LoVo (cell line): ENCODE measurements at regions not wholly inside any gene's neighbourhood (a gene's known extent, or its start where the extent isn't known, plus 50 kb on each side); places are given as distances from the start of the nearest gene placed in this dataset.

Experiments
- DNase-seq: peaks from one replicate; pipeline ENCODE4 v3.0.0-alpha.2; 2016; ENCODE audit warnings: low spot score

GRCh38 chr1:222171005-222171404, 376.9 kb downstream of the HHIPL2 start:
- DNase-seq, result no peak

- no peak for DNase-seq
These were observed 379.3 kb downstream of the HHIPL2 start for GRCh38 chr1:222168621-222169020.

GRCh38 chr1:222167896-222168295, 380.0 kb downstream of the HHIPL2 start:
- no peak for DNase-seq

- DNase-seq, result peak; percentile 9
These were observed 380.8 kb downstream of the HHIPL2 start for GRCh38 chr1:222167111-222167510.

- no peak for DNase-seq
These were observed 382.3 kb downstream of the HHIPL2 start for GRCh38 chr1:222165629-222166028.

GRCh38 chr1:222163895-222164294, 384.0 kb downstream of the HHIPL2 start:
- no peak for DNase-seq

- no peak for DNase-seq
These were observed 386.2 kb downstream of the HHIPL2 start for GRCh38 chr1:222161676-222162075.

- no peak for DNase-seq
These were observed 390.3 kb downstream of the HHIPL2 start for GRCh38 chr1:222157612-222158011.

- no peak for DNase-seq
These were observed 398.3 kb upstream of the DUSP10 start for GRCh38 chr1:222140206-222140605.

GRCh38 chr1:222138095-222138494, 396.2 kb upstream of the DUSP10 start:
- DNase-seq, result no peak

GRCh38 chr1:222136869-222137268, 395.0 kb upstream of the DUSP10 start:
- no peak for DNase-seq

GRCh38 chr1:222129041-222129440, 387.2 kb upstream of the DUSP10 start:
- no peak for DNase-seq

GRCh38 chr1:222127526-222128152, 385.8 kb upstream of the DUSP10 start:
- no peak for DNase-seq

- no peak for DNase-seq
These were observed 385.2 kb upstream of the DUSP10 start for GRCh38 chr1:222127096-222127495.

- no peak for DNase-seq
These were observed 384.2 kb upstream of the DUSP10 start for GRCh38 chr1:222126052-222126451.

GRCh38 chr1:222124602-222125001, 382.7 kb upstream of the DUSP10 start:
- DNase-seq, result no peak

- no peak for DNase-seq
These were observed 381.2 kb upstream of the DUSP10 start for GRCh38 chr1:222123111-222123510.

- no peak for DNase-seq
These were observed 375.9 kb upstream of the DUSP10 start for GRCh38 chr1:222117809-222118208.

GRCh38 chr1:222114536-222115156, 372.8 kb upstream of the DUSP10 start:
- no peak for DNase-seq

GRCh38 chr1:222109836-222110235, 367.9 kb upstream of the DUSP10 start:
- no peak for DNase-seq

GRCh38 chr1:222107975-222108374, 366.1 kb upstream of the DUSP10 start:
- no peak for DNase-seq

- DNase-seq, result no peak
These were observed 365.4 kb upstream of the DUSP10 start for GRCh38 chr1:222107267-222107666.

- no peak for DNase-seq
These were observed 364.5 kb upstream of the DUSP10 start for GRCh38 chr1:222106377-222106776.

- DNase-seq, result no peak
These were observed 364.0 kb upstream of the DUSP10 start for GRCh38 chr1:222105861-222106260.
